ENCODE measurements at regions not wholly inside any gene's neighbourhood (a gene's known extent, or its start where the extent isn't known, plus 50 kb on each side); places are given as distances from the start of the nearest gene placed in this dataset.
"Not testable (repeated sequence)": the region's sequence is repeated elsewhere in the genome, so short reads cannot be mapped to it uniquely, and the experiment has no call there.

DNA sequence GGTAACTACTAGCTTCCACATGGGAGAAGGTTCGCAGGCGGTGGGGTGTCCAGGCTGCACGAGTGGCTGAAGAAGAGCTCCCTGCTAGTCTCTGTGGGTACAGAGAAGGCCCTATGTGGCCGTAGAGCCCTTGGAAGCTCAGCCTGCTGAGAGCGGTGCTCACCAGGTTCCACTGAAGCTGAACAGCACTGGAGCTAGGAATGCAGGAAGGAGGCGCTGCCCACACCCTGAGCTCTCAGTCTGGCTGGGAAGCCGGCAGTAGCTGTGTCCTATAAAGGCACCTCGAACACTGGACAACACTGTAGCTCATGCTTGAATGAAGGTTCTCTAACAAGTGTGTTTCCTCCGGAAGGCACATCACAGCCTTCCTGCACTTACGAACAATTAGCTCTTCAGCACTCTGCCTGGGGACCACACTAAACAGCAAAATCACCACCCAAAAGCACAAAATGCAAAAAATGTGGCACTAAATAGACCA is 64.6 kb downstream of the SOWAHC start:
- TF ChIP-seq POLR2A, POLR2AphosphoS5, EP300 (IDR thresholded peaks at IDR 0.05): not testable (repeated sequence)
- TF ChIP-seq, protein P1, sequence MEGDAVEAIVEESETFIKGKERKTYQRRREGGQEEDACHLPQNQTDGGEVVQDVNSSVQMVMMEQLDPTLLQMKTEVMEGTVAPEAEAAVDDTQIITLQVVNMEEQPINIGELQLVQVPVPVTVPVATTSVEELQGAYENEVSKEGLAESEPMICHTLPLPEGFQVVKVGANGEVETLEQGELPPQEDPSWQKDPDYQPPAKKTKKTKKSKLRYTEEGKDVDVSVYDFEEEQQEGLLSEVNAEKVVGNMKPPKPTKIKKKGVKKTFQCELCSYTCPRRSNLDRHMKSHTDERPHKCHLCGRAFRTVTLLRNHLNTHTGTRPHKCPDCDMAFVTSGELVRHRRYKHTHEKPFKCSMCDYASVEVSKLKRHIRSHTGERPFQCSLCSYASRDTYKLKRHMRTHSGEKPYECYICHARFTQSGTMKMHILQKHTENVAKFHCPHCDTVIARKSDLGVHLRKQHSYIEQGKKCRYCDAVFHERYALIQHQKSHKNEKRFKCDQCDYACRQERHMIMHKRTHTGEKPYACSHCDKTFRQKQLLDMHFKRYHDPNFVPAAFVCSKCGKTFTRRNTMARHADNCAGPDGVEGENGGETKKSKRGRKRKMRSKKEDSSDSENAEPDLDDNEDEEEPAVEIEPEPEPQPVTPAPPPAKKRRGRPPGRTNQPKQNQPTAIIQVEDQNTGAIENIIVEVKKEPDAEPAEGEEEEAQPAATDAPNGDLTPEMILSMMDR (IDR thresholded peaks at IDR 0.05) = not testable (repeated sequence)

Measured in sigmoid colon (tissue), 4 donors.